MM.1S (cell line): ENCODE measurements at regions not wholly inside any gene's neighbourhood (a gene's known extent, or its start where the extent isn't known, plus 50 kb on each side); places are given as distances from the start of the nearest gene placed in this dataset.

Source experiments
- DNase-seq: peaks from one replicate; pipeline ENCODE4 v3.0.0-alpha.2; 2015
- H2AFZ ChIP-seq: fragments of 300-600 bp; sonication (generic); 2 replicates; pipeline ENCODE4 v1.6.0; 2016; ENCODE audit warnings: antibody characterized with exemption, low read length
- H3F3A ChIP-seq: fragments of 300-600 bp; sonication (generic); 2 replicates; pipeline ENCODE4 v1.6.1; 2016; ENCODE audit warnings: mild to moderate bottlenecking, antibody characterized with exemption, low read length, moderate library complexity, mixed read lengths; ENCODE audit not compliant: insufficient read depth
- H3K27ac ChIP-seq: fragments of 300-600 bp; sonication (generic); 2 replicates; pipeline ENCODE4 v1.5.1; 2016; ENCODE audit warnings: mild to moderate bottlenecking, low read length
- H3K27me3 ChIP-seq: fragments of 300-600 bp; sonication (generic); replicated peaks from 2 replicates; pipeline ENCODE4 v1.6.0; 2016; ENCODE audit warnings: low read length; ENCODE audit not compliant: insufficient read depth
- H3K36me3 ChIP-seq: fragments of 300-600 bp; sonication (generic); replicated peaks from 2 replicates; pipeline ENCODE4 v1.6.1; 2016; ENCODE audit warnings: mild to moderate bottlenecking, low read length, mixed read lengths; ENCODE audit not compliant: insufficient read depth
- H3K4me1 ChIP-seq: fragments of 300-600 bp; sonication (generic); 2 replicates; pipeline ENCODE4 v1.6.1; 2016; ENCODE audit warnings: low read length, mixed read lengths
- H3K4me2 ChIP-seq: fragments of 300-600 bp; sonication (generic); 2 replicates; pipeline ENCODE4 v1.6.0; 2016; ENCODE audit warnings: low read depth, low read length
- H3K4me3 ChIP-seq: fragments of 300-600 bp; sonication (generic); 2 replicates; pipeline ENCODE4 v1.5.1; 2016; ENCODE audit warnings: low read length, mixed read lengths
- H3K79me2 ChIP-seq: fragments of 300-600 bp; sonication (generic); 2 replicates; pipeline ENCODE4 v1.6.1; 2016; ENCODE audit warnings: mixed run types, low read length, mixed read lengths
- H3K9ac ChIP-seq: fragments of 300-600 bp; sonication (generic); 2 replicates; pipeline ENCODE4 v1.6.1; 2016; ENCODE audit warnings: low read length, mixed read lengths
- H3K9me2 ChIP-seq: fragments of 300-600 bp; sonication (generic); replicated peaks from 2 replicates; pipeline ENCODE4 v1.6.1; 2016; ENCODE audit warnings: mild to moderate bottlenecking, low read length, mixed read lengths; ENCODE audit not compliant: insufficient read depth
- H3K9me3 ChIP-seq: fragments of 300-600 bp; sonication (generic); replicated peaks from 2 replicates; pipeline ENCODE4 v1.6.1; 2016; ENCODE audit warnings: mild to moderate bottlenecking, low read length, mixed read lengths; ENCODE audit not compliant: insufficient read depth
- H4K20me1 ChIP-seq: fragments of 300-600 bp; sonication (generic); 2 replicates; pipeline ENCODE4 v1.6.1; 2016; ENCODE audit warnings: mild to moderate bottlenecking, low read length, moderate library complexity, mixed read lengths; ENCODE audit not compliant: insufficient read depth
- CTCF ChIP-seq: fragments of 300-600 bp; sonication (generic); IDR thresholded peaks from 2 replicates; pipeline ENCODE4 v1.5.1; 2016; ENCODE audit warnings: antibody characterized with exemption, low read length, mixed read lengths
- EZH2 ChIP-seq: fragments of 300-600 bp; sonication (generic); optimal IDR thresholded peaks from 2 replicates; pipeline ENCODE3; 2017; ENCODE audit warnings: low read depth, mild to moderate bottlenecking, antibody characterized with exemption, low read length, mixed read lengths
- EZH2phosphoT487 ChIP-seq: fragments of 300-600 bp; sonication (generic); IDR thresholded peaks from 2 replicates; pipeline ENCODE4 v1.6.1; 2018; ENCODE audit warnings: antibody characterized with exemption, low read length

- no peak for DNase-seq
- Histone ChIP-seq H2AFZ (no peak overlapping the region), H3K27ac (no peak overlapping the region), H3K36me3 (no peaks in the 10 kb centered on the region), H3F3A (no peaks in the 10 kb centered on the region), H4K20me1 (no peaks in the 10 kb centered on the region), H3K9ac (no peak overlapping the region), H3K9me2 (no peaks in the 10 kb centered on the region), H3K4me1 (no peaks in the 10 kb centered on the region), H3K9me3 (no peaks in the 10 kb centered on the region), H3K4me2 (no peak overlapping the region), H3K27me3 (no peaks in the 10 kb centered on the region), H3K4me3 (no peak overlapping the region), H3K79me2 (no peaks in the 10 kb centered on the region)
- TF ChIP-seq EZH2 (no peak), EZH2phosphoT487 (no peak), CTCF (no peak)
These were observed 170.6 kb downstream of the LTN1 start for GRCh38 chr21:28822123-28822399.

GRCh38 chr21:28821276-28822122 is 171.2 kb downstream of the LTN1 start:
- Histone ChIP-seq H3K9me2 (no peaks in the 10 kb centered on the region), H3K27ac (no peak overlapping the region), H3K4me3 (no peak overlapping the region), H3F3A (no peaks in the 10 kb centered on the region), H3K9ac (no peak overlapping the region), H3K27me3 (no peaks in the 10 kb centered on the region), H3K4me2 (no peak overlapping the region), H2AFZ (no peak overlapping the region), H3K36me3 (no peaks in the 10 kb centered on the region), H4K20me1 (no peaks in the 10 kb centered on the region), H3K79me2 (no peaks in the 10 kb centered on the region), H3K4me1 (no peaks in the 10 kb centered on the region), H3K9me3 (no peaks in the 10 kb centered on the region)
- TF ChIP-seq CTCF (no peak), EZH2 (no peak), EZH2phosphoT487 (no peak)
- DNase-seq: no peak

- no peaks in the 10 kb centered on the region for H3F3A ChIP-seq
- no peak overlapping the region for H3K4me2 ChIP-seq
- H3K9me2 ChIP-seq: no peaks in the 10 kb centered on the region
- no peak overlapping the region for H3K9ac ChIP-seq
- H4K20me1 ChIP-seq: no peaks in the 10 kb centered on the region
- DNase-seq: no peak
- H3K4me1 ChIP-seq: no peaks in the 10 kb centered on the region
- H3K9me3 ChIP-seq: no peaks in the 10 kb centered on the region
- H3K36me3 ChIP-seq: no peaks in the 10 kb centered on the region
- no peak overlapping the region for H3K27ac ChIP-seq
- TF ChIP-seq EZH2phosphoT487 (no peak), CTCF (no peak), EZH2 (no peak)
- no peaks in the 10 kb centered on the region for H3K79me2 ChIP-seq
- no peak overlapping the region for H2AFZ ChIP-seq
- H3K27me3 ChIP-seq: no peaks in the 10 kb centered on the region
- H3K4me3 ChIP-seq: no peak overlapping the region
These were observed 173.9 kb downstream of the LTN1 start for GRCh38 chr21:28818663-28819278.
